SU-DHL-6 (cell line): ENCODE measurements at regions not wholly inside any gene's neighbourhood (a gene's known extent, or its start where the extent isn't known, plus 50 kb on each side); places are given as distances from the start of the nearest gene placed in this dataset.
A peak's percentile ranks its signal among the peaks of the same experiment; 100 is the strongest.

Experiments used
- H2AFZ ChIP-seq: fragments of 200-600 bp; sonication (generic); 2 replicates; pipeline ENCODE4 v1.6.1; 2014; ENCODE audit warnings: low read depth, mild to moderate bottlenecking, moderate library complexity, mixed read lengths, antibody characterized with exemption, low read length; ENCODE audit not compliant: severe bottlenecking
- H3F3A ChIP-seq: fragments of 200-600 bp; shearing (Covaris generic); 2 replicates; pipeline ENCODE4 v1.6.0; 2016; ENCODE audit warnings: antibody characterized with exemption, mild to moderate bottlenecking; ENCODE audit not compliant: insufficient read depth
- H3K27ac ChIP-seq: fragments of 200-600 bp; sonication (generic); 2 replicates; pipeline ENCODE4 v1.5.1; 2016; ENCODE audit warnings: low read depth, mild to moderate bottlenecking, low read length, moderate library complexity, mixed read lengths
- H3K27me3 ChIP-seq: fragments of 200-600 bp; sonication (generic), shearing (Covaris generic); 2 replicates; pipeline ENCODE4 v1.6.0; 2014; ENCODE audit warnings: mild to moderate bottlenecking, low read length
- H3K36me3 ChIP-seq: fragments of 200-600 bp; sonication (generic); 2 replicates; pipeline ENCODE4 v1.6.1; 2014; ENCODE audit warnings: mild to moderate bottlenecking, low read length, mixed read lengths
- H3K4me2 ChIP-seq: fragments of 300-600, 200-600 bp; shearing (Covaris generic), sonication (generic); 2 replicates; pipeline ENCODE4 v1.6.0; 2014; ENCODE audit warnings: low read length, low read depth, mild to moderate bottlenecking; ENCODE audit not compliant: poor library complexity, severe bottlenecking
- H3K4me3 ChIP-seq: fragments of 200-600 bp; sonication (generic); 2 replicates; pipeline ENCODE4 v1.5.1; 2014; ENCODE audit warnings: antibody characterized with exemption, low read length, mild to moderate bottlenecking, mixed read lengths; ENCODE audit not compliant: insufficient read depth, poor library complexity, severe bottlenecking
- H3K79me2 ChIP-seq: fragments of 200-600 bp; sonication (generic); 2 replicates; pipeline ENCODE4 v1.6.1; 2014; ENCODE audit warnings: mild to moderate bottlenecking, low read length, moderate library complexity; ENCODE audit not compliant: insufficient read depth
- H3K9ac ChIP-seq: fragments of 200-600 bp; sonication (generic); 2 replicates; pipeline ENCODE4 v1.7.0; 2014; ENCODE audit warnings: mild to moderate bottlenecking, low read length
- H3K9me2 ChIP-seq: fragments of 200-600 bp; sonication (generic); replicated peaks from 2 replicates; pipeline ENCODE4 v1.6.1; 2014; ENCODE audit warnings: low read length; ENCODE audit not compliant: insufficient read depth
- H3K9me3 ChIP-seq: fragments of 200-600 bp; sonication (generic); 2 replicates; pipeline ENCODE4 v1.6.1; 2014; ENCODE audit warnings: low read length, mixed read lengths; ENCODE audit not compliant: insufficient read depth
- H4K20me1 ChIP-seq: fragments of 200-600 bp; sonication (generic); 2 replicates; pipeline ENCODE4 v1.6.1; 2014; ENCODE audit warnings: low read depth, mild to moderate bottlenecking, antibody characterized with exemption, low read length, moderate library complexity, mixed read lengths
- CTCF ChIP-seq: fragments of 200-600 bp; sonication (generic); IDR thresholded peaks from one replicate; pipeline ENCODE4 v1.5.1; 2017; ENCODE audit warnings: antibody characterized with exemption, mild to moderate bottlenecking, low read length, moderate library complexity; ENCODE audit not compliant: insufficient read depth, poor library complexity, severe bottlenecking
- EZH2phosphoT487 ChIP-seq: fragments of 200-600 bp; sonication (generic), shearing (Covaris generic); conservative IDR thresholded peaks from 2 replicates; pipeline ENCODE4 v1.6.1; 2018; ENCODE audit warnings: mild to moderate bottlenecking, antibody characterized with exemption, low read length, moderate library complexity, mixed read lengths

- no peaks in the 10 kb centered on the region for H3K36me3 ChIP-seq
- H2AFZ ChIP-seq = no peak overlapping the region
- no peak overlapping the region for H3K9ac ChIP-seq
- no peaks in the 10 kb centered on the region for H4K20me1 ChIP-seq
- no peaks in the 10 kb centered on the region for H3K9me3 ChIP-seq
- TF ChIP-seq CTCF (peak; percentile 25), EZH2phosphoT487 (no peak)
- H3K79me2 ChIP-seq = no peaks in the 10 kb centered on the region
- H3K4me2 ChIP-seq = no peak overlapping the region
- H3F3A ChIP-seq = no peaks in the 10 kb centered on the region
- H3K27ac ChIP-seq = no peak overlapping the region
- H3K4me3 ChIP-seq = no peak overlapping the region
- H3K27me3 ChIP-seq = no peaks in the 10 kb centered on the region
- H3K9me2 ChIP-seq = no peaks in the 10 kb centered on the region
These were observed 66.7 kb upstream of the DNAJC10 start for GRCh38 chr2:182649316-182649715.

- Histone ChIP-seq H3K27ac (no peak overlapping the region), H4K20me1 (no peaks in the 10 kb centered on the region), H3K27me3 (no peaks in the 10 kb centered on the region), H3K36me3 (no peaks in the 10 kb centered on the region), H3K4me3 (no peak overlapping the region), H3K9ac (no peak overlapping the region), H3F3A (no peaks in the 10 kb centered on the region), H3K9me2 (no peaks in the 10 kb centered on the region), H2AFZ (no peak overlapping the region), H3K4me2 (peak overlapping the region; percentile 19), H3K79me2 (no peaks in the 10 kb centered on the region), H3K9me3 (no peaks in the 10 kb centered on the region)
- no peak for TF ChIP-seq EZH2phosphoT487
- no peak for TF ChIP-seq CTCF
These were observed 65.4 kb upstream of the DNAJC10 start for GRCh38 chr2:182650704-182651103.

GRCh38 chr2:182652326-182652725 lies 63.7 kb upstream of the DNAJC10 start:
- Histone ChIP-seq H3K9me2 (no peaks in the 10 kb centered on the region), H3K4me3 (no peak overlapping the region), H2AFZ (no peak overlapping the region)

More at GRCh38 chr2:182652326-182652725, 63.7 kb upstream of the DNAJC10 start:
- Histone ChIP-seq H3F3A (no peaks in the 10 kb centered on the region), H3K79me2 (no peaks in the 10 kb centered on the region), H3K36me3 (no peaks in the 10 kb centered on the region), H3K27me3 (no peaks in the 10 kb centered on the region), H4K20me1 (no peaks in the 10 kb centered on the region), H3K9ac (no peak overlapping the region), H3K9me3 (no peaks in the 10 kb centered on the region), H3K4me2 (no peak overlapping the region), H3K27ac (no peak overlapping the region)
- TF ChIP-seq CTCF (no peak), EZH2phosphoT487 (no peak)
